HuH-7.5 (cell line): ENCODE measurements at regions not wholly inside any gene's neighbourhood (a gene's known extent, or its start where the extent isn't known, plus 50 kb on each side); places are given as distances from the start of the nearest gene placed in this dataset.
"Not testable (repeated sequence)": the region's sequence is repeated elsewhere in the genome, so short reads cannot be mapped to it uniquely, and the experiment has no call there.

Experiments used
- DNase-seq: peaks from one replicate; pipeline ENCODE4 v3.0.0; 2011; ENCODE audit warnings: low spot score

DNA sequence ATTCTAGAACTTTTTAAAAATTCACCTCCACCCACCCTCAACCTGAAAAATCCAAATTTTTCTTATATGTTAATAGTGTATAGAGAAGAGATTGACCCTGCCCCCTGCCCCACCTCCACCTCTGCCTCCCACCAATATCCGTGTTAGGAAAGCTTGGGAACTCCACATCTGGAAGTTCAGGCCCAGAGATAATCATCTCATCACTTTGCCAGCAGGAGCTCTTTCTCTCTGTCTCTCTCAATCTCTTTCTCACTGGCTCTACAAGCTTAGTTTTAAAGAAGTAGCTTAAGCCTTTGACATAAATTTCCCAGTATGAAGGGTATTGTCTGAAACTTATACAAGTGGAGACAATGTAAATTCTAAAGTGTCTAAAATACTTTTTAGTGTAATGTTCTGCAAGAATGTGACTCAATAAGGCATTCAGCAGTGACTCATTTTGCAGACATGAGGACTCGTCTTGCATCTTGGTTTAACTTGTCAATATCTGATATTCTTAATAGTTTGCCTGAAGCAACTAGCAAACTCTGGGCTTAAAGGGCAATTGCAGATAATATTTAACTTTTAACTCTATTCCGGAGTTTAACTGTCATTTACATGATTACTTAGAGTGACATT lies 299.8 kb upstream of the EPHA3 start:
- DNase-seq = no peak

DNA sequence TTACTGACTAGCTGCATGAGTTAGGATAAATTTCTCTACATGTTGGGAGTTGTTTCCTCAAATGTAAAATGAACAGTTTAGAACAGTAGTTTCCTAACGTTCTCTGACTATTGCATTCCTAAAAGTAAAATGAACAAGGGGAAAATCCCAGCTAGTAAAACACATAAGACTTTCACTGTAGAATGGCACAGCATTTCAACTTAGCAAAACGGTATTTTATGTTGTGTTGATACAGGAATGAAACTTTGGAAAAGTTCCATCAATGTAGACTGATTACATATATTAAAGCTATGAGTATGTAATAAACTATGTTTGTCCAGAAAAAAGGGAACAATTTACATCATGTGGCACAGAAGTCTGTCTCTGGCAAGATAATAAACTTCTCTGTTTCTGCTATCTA lies 297.4 kb upstream of the EPHA3 start:
- DNase-seq = no peak

DNA sequence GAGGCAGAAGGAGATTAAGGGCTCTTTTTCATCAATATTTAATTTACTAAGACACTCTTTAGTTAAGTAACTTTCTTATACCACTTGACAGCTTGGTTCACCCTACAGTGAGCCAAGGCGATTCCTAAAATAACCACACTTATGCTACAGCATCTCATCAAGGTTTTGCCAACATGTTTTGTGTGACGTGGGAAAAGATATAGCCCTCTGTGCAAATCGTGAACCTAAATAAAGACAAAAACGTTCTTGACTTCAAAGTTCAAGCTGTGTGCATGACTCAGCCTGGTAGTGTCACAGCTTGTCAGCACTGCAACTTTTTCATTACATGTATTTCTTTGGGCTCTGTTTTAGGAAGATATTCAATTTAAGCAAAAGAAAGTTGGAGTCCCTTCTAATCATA lies 297.0 kb upstream of the EPHA3 start:
- DNase-seq = no peak

DNA sequence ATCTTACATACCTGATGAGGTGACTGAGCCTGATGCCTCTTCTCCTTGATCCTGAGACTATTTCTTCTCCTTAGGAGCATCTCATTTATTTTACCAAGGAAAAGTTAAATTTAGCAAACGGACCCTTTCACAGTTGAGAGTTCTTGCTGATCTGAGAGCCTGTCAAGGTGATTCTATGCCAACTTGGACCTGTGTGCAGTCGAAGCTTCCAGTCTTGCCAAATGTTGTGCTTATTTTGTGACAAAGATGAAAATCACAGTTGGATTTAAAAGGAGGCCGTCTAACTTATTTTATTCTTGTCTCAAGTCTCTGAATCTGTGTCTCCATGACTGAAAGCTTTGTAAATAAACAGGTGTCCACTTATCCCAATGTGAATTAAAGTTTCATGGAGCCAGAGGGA lies 296.3 kb upstream of the EPHA3 start:
- no peak for DNase-seq

DNA sequence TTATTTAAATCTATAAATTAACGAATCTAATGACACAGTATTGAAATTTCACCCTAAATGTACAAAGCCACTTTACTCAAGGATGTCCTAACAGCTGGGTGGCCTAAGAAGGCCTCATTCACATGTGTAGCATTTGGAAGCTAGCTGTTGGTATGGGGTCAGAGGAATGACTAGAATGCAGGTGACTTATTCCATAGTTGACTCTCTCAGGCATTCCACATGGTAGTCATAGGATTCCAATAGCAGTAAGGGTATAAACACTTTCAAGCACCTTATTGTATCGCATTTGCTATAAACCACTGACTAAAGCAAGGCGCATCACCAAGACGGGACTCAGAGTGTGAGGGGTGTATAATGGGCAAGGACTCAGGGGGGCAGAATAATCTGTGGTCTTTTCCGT lies 294.8 kb upstream of the EPHA3 start:
- DNase-seq = no peak

DNA sequence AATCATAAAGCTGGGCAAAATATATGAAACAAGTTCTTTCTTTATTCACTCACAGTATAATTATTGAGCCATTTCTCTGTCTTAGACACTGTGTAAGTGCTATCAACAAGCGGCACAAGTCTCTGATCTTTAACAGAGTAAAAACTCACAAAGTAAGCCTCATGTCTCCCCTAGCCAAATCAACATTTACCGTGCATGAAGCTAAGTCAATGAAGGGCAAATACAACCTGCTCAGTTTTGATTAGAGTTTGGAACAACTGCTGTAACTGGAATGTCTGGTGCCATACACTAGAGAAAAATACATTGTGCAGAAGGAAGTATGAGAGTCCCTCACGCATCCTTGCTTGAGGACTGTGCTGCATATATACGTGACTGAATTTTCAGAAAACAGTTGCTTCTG lies 291.0 kb upstream of the EPHA3 start:
- DNase-seq = no peak

DNA sequence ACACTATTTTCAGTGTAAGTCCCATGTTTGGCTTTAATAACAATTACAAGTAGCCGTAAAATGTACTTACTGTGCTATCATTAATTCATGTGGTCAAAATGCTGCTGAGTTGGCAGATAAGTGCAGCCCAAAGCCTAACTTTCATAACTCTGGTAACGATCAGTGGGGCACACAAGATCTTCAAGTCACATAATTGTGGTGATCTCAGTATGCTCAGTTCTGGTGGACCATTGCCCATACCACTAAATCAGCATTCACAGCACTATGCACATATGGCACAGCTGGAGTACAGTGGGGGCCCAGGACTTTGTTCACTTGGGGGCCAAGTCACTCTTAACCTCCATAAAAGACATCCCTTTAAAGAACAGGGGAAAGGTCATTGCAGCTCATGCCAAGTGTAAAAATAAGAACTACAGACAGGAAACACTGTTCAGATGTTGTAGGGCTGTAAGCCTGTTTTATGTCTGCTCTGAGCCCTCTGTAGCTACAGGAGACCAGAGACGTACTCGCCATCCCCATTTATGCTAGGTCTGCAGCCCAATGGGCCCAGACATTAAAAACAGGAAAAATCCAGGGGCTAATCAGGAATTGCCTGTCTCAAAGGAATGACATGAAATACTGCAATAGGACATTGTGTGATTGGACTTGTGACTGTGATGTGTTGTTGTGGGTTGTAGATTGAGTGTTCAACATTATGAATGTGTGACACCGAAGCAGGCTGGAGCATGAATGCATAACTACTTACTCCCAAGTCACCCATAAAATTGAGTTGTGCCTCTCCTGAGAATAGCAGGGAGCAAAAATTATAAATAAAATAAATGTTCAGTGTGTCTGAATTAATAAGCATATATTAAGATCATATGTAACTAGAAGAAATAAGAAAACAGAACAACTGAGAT lies 282.5 kb upstream of the EPHA3 start:
- no peak for DNase-seq

DNA sequence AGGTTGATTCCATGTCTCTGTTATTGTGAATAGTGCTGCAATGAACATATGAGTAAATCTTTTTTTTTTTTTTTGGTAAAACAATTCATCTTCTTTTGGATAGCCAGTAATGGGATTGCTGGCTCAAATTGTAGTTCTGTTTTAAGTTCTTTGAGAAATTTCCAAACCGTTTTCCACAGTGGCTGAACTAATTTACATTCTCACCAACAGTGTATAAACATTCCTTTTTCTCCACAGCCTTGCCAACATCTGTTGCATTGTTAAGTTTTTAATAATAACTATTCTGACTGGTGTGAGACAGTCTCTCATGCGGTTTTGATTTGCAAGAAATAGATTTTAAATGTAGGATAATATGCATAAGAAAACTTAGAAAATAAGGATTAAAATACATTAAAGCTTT lies 279.0 kb upstream of the EPHA3 start:
- no peak for DNase-seq

DNA sequence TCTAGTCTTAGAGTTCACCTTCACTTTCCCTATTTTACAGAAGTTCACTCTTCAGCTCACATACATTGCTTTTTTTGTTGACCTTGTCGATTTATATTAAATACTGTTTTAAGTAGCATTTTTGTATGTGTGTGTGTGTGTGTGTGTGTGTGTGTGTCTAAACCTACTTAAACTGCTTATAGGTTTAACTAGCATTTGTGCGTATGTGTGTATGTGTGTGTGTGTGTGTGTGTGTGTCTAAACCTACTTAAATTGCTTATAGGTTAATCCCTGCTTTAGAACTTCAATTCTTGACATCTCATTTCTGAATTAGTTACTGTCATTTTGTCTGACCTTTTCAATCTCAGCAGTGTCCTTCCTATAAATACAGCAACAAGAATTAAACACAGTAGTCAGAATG lies 254.8 kb upstream of the EPHA3 start:
- DNase-seq = no peak

DNA sequence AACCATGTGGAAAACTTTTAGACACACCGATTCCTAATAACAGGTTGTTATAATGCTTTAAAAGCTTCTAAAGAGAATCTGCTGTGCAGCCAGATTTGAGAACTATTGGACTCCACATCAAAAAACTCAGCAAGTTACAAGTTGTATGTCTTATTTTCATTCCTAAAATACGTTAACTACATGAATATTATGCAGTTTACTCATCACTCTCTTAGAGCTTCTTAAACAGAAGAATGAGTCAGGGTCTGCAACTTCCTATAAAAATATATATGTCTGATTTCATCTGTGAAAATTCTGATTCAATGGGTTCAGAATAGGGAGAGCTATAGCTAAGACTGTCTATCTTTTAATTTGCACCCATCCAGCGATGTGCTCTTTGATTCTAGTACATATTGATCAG lies 244.2 kb upstream of the EPHA3 start:
- DNase-seq = no peak

DNA sequence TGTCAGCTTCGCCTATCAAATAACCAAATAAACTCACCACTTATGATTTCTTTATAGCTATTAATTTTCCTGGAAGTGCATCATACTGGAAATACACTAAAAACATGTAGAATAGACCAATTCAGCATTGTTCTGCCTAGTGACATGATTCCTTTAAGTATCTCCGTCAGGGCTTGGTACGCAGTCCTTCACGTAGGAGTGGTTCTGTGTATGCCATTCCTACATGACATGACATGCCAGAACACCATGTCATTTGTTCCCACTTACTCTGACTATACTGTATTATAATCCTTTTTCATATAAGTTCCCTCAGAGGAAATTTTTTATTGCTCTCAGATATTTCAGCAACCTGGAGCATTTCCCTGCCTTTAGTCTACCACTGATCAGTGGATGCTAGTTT lies 230.7 kb upstream of the EPHA3 start:
- DNase-seq = no peak

DNA sequence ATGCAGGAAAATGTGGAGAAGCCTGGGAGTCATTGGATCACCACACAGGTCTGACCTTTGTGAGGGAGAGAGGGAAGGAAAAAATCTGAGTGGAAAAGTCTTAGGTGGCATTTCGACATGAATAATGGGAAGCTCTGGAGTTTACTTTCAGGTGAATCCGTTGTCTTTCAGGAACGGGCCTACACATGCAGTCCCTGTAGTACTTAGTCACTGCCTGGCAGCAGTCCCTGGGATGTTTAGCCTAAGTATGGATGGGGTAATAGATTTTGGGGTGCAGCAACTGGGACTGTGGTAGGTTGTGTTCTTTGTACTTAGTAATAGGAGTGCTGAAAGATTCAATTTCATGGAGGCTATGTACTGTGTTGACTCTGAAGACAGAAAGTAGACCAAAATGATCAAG lies 227.5 kb upstream of the EPHA3 start:
- no peak for DNase-seq

DNA sequence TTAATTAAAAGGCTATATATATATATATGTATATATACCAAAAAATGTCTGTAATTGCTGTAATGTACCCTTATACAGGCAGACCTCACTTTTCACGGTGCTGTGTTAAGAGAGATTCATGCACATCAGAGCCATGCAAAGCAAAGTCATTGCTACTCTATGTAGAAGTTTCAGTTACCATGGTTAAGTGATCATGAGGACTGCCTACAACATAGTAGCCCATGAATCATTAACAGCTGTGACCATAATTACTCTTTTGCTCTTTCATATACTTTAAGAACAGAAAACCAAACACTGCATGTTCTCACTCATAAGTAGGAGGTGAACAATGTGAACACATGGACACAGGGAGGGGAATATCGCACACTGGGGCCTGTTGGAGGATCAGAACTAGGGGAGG lies 225.3 kb upstream of the EPHA3 start:
- DNase-seq = no peak

DNA sequence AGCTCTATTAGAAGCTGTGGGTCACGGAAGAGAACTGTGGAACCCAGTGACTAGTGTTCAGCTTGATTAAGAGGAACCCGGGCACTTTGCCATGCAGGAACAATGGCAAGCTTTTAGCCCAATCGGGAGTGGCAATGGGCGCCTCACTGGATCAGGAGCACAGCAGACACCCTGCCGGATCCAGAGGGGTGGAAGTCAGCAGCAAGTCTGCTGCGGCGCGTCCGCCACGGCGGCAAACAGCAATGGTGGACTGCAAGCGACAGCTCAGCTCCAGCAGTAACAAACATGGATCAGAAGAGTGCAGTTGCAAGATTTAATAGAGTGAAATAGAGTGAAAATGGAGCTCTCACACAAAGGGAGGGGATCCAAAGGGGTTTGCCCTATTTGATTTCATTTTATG lies 220.8 kb upstream of the EPHA3 start:
- DNase-seq = not testable (repeated sequence)

DNA sequence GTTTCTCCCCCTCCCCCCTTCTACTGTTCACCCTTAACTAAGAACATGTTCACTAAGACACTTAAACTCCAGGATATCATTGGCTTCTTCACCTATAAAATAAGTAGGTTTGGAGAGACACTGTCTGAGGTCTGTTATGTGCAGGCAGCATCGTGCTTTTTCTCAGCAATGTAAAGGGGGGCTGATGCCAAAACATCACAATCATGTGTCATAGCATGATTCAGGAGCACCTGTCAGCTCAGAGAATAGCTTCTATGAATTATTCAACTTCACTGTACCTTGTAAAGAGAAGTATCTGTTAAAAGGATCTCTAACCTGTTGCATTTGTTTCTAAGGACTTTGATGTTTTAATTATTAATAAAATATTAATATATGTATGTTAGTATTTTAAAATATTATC lies 211.4 kb upstream of the EPHA3 start:
- no peak for DNase-seq

DNA sequence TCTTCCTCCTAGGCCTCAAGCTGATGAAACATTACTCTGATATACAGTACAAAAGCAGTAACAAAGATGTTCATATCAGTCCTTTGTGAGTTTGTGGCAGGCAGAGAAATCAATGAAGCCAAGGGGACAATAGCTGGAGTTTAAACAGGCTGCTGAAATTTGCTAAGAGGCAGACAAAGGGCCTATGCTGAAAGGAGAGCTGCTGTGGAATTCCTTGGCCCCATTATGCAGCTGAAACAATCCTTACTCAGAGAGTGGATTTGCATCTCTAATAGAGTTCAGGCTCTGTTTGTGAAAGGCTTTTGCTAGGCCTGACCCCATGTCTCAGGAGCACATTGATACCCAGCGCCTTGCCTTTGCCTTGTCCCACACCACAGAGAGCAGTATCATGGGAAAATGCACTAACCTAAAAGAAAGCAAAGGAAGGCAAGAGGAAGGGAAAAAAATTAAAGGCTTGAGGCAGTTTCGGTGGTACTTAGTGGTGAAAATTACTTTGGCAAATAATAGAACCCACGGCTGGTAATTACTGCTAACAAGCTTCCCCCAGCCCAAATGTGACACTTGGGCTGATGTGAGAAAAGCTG lies 195.0 kb upstream of the EPHA3 start:
- no peak for DNase-seq

DNA sequence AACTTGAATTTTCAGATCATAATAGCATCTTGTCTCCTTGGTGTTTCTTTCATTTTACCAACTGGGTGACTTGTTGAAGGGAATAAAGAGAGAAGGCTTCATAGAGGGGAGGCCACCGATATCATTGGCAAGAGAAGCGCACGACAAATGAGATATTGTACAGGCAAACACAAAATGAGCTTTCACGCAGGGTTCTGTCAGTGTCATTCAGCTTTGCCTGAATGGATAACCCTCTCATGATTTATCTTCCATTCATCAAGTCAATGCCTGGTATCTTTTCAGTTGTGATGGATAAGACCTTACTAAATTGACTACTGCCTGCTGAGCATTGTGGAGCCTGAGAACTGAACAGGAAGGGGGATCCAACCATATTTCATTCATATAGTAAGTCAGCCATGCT lies 188.6 kb upstream of the EPHA3 start:
- no peak for DNase-seq

DNA sequence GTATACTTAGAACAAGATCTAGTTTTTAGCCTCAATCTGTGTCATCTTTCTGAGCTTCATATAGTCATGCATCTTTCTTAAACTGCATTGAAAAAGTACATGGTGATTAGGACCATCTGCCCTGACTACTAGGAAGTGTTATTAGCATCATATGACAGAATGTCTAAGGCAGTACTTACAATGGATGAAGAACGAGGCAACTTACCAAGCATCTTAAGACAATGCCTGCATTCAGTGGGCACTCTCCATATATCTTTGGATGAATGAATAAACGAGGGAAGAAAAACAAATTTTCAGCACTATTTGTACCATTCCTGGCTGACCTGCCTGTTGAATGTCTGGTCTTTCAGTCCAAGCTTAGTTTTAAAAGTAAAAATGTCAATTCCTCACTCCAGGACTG lies 185.4 kb upstream of the EPHA3 start:
- DNase-seq = no peak

DNA sequence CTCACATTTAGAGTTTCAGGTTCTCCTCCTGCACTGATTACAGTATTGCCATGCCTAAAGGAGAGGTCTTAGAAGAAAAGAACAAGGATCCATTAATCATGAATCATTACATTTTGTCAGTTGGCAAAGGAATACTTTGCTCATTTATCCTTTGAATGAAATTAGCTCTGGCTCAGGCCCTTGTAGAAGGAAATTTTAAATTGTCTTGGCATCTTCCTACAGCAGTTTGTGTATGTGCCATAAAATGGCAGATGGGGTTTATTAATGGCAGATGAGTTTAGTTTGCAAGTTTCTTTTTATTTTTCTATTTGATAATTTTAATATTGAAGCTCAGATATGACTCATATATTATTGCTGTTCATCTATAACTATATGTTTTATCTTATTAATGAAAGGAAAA lies 181.2 kb upstream of the EPHA3 start:
- no peak for DNase-seq

DNA sequence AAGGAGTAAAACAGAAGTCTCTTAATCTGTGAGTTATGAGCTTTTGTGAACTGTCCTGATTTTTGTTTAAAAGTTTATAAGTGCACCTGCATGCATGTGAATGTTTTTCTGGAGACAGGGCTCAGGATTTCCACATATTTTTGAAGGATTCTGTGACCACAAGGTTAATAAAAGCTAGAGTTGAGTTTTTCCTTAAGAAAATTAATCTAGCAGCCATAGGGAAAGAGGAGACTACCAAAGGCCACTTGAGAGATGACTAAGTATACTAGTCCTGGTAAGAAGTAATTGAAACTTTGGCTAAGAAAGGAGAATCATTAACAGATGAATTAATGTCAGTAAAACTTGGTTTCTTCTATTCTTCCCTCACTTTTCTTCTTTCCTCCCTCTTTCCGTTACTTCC lies 176.8 kb upstream of the EPHA3 start:
- no peak for DNase-seq

DNA sequence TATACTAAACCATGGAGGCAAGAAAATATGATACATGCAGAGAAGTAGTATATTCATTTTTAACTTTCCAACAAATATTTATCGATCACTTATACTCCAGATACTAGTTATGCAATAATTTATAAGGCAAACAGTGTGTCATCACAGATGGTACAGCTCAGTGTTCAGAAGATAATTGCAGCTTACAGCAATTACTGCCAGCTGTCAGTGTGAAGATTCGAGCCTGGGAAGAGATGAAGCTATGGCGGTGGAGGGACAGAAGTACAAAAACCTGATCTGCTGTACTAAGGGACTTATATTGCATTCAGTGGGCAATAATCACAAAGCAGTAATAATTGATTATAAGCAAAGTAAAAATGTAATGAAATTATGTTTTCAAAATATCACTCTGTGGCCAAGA lies 170.6 kb upstream of the EPHA3 start:
- no peak for DNase-seq

DNA sequence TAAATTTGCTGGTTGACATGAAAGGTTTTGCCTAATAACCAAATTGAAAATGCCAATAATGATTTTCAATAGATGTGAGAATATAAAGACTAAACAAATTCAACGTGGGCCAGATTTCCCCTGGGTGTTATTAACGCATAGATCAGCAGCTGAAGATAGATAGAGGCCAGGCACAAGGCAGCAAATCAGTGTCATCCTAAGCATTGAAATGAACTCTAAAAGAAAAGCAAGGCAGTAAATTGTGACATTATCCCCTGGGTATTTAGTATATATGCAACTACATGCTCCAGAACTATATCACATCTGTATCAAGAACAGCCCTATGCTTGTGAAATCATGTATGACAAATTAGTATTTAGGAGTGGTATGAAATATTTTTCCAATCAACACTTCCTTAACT lies 167.1 kb upstream of the EPHA3 start:
- DNase-seq = no peak

DNA sequence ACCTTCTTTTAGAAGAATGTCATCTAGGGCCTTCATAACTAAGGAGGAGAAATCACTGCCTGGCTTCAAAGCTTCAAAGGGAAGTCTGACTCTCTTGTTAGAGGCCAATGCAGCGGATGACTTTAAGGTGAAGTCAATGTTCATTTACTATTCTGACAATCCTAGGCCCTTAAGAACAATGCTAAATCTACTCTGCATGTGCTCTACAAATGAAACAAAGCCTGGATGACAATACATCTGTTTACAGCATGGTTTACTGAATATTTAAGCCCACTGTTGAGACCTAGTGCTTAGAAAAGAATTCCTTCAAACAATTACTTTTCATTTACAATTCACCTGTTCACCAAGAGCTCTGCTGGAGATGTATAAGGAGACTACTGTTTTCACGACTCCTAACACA lies 160.4 kb upstream of the EPHA3 start:
- no peak for DNase-seq

DNA sequence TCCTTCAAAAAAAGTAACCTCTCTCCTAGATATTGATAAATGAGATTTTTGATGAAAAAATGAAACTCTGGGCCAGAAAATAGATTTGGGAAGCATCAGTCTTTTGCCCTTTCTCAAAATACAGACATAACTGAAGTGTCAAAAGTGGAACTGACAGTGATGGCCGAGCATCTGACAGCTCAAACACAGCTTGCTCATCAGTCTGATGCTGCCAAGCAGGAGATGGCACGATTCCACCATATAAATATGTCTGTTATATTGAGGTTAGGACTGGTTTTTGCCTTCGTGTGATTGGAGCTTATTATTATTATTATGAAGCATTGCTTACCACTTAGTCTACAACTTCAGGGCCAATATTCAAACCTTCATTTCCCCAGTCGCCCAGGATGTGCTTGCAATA lies 152.6 kb upstream of the EPHA3 start:
- no peak for DNase-seq
